Ishikawa (cell line): ENCODE measurements at regions not wholly inside any gene's neighbourhood (a gene's known extent, or its start where the extent isn't known, plus 50 kb on each side); places are given as distances from the start of the nearest gene placed in this dataset.

Experiments used
- CEBPB ChIP-seq: IDR thresholded peaks from 2 replicates; pipeline ENCODE4 v1.6.1; 2012
- CREB1 ChIP-seq: IDR thresholded peaks from 2 replicates; pipeline ENCODE4 v1.6.1; 2012; ENCODE audit warnings: low read depth
- EGR1 ChIP-seq: IDR thresholded peaks from 2 replicates; pipeline ENCODE4 v1.6.1; 2012
- EP300 ChIP-seq: IDR thresholded peaks from 2 replicates; pipeline ENCODE4 v1.6.1; 2012; ENCODE audit warnings: borderline replicate concordance
- FOXM1 ChIP-seq: IDR thresholded peaks from 2 replicates; pipeline ENCODE4 v1.6.1; 2012; ENCODE audit warnings: low read depth, borderline replicate concordance
- NFIC ChIP-seq: IDR thresholded peaks from 2 replicates; pipeline ENCODE4 v1.6.1; 2012
- RAD21 ChIP-seq: IDR thresholded peaks from 2 replicates; pipeline ENCODE4 v1.6.1; 2012; ENCODE audit warnings: low read depth
- TAF1 ChIP-seq: IDR thresholded peaks from 2 replicates; pipeline ENCODE4 v1.6.1; 2012; ENCODE audit warnings: low read depth, mild to moderate bottlenecking
- TCF12 ChIP-seq: IDR thresholded peaks from 2 replicates; pipeline ENCODE4 v1.6.1; 2012; ENCODE audit warnings: low read depth
- TEAD4 ChIP-seq: IDR thresholded peaks from 2 replicates; pipeline ENCODE4 v1.6.1; 2012
- YY1 ChIP-seq: IDR thresholded peaks from 2 replicates; pipeline ENCODE4 v1.6.1; 2012; ENCODE audit warnings: low read depth
- ZBTB7A ChIP-seq: IDR thresholded peaks from 2 replicates; pipeline ENCODE4 v1.6.1; 2012; ENCODE audit warnings: low read depth
- TF ChIP-seq, protein P1 (sequence below): IDR thresholded peaks from 2 replicates; pipeline ENCODE4 v1.6.1; 2012; ENCODE audit warnings: low read depth, mild to moderate bottlenecking
- TF ChIP-seq, protein P2 (sequence below): IDR thresholded peaks from 2 replicates; pipeline ENCODE4 v1.6.1; 2012
- TF ChIP-seq, protein P3 (sequence below): IDR thresholded peaks from 2 replicates; pipeline ENCODE4 v1.6.1; 2012

DNA sequence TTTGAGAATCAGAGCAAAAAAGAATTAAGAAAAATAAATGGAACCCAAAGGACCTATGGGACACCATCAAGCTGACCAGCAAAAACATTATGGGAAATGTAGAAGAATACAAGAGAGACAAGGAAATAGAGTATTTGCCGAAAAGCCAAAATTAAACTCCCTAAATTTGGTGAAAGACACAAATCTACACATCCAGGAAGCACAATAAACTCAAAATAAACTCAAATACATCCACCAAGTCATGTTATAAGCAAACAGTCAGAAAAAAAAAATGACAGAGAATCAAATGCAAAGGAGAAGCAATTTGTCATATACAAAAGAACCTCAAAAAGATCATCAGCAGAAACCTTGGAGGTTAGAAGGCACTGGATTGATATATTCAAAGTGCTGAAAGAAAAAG is 105.4 kb downstream of the ZNF33B start:
- TF ChIP-seq TEAD4 = no peak
- no peak for TF ChIP-seq ZBTB7A
- TF ChIP-seq EP300 = no peak
- no peak for TF ChIP-seq CEBPB
- no peak for TF ChIP-seq FOXM1
- no peak for TF ChIP-seq TCF12
- TF ChIP-seq RAD21 = no peak
- no peak for TF ChIP-seq CREB1
- no peak for TF ChIP-seq NFIC
- no peak for TF ChIP-seq TAF1
- TF ChIP-seq, protein P1, sequence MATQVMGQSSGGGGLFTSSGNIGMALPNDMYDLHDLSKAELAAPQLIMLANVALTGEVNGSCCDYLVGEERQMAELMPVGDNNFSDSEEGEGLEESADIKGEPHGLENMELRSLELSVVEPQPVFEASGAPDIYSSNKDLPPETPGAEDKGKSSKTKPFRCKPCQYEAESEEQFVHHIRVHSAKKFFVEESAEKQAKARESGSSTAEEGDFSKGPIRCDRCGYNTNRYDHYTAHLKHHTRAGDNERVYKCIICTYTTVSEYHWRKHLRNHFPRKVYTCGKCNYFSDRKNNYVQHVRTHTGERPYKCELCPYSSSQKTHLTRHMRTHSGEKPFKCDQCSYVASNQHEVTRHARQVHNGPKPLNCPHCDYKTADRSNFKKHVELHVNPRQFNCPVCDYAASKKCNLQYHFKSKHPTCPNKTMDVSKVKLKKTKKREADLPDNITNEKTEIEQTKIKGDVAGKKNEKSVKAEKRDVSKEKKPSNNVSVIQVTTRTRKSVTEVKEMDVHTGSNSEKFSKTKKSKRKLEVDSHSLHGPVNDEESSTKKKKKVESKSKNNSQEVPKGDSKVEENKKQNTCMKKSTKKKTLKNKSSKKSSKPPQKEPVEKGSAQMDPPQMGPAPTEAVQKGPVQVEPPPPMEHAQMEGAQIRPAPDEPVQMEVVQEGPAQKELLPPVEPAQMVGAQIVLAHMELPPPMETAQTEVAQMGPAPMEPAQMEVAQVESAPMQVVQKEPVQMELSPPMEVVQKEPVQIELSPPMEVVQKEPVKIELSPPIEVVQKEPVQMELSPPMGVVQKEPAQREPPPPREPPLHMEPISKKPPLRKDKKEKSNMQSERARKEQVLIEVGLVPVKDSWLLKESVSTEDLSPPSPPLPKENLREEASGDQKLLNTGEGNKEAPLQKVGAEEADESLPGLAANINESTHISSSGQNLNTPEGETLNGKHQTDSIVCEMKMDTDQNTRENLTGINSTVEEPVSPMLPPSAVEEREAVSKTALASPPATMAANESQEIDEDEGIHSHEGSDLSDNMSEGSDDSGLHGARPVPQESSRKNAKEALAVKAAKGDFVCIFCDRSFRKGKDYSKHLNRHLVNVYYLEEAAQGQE = no peak
- no peak for TF ChIP-seq EGR1
- no peak for TF ChIP-seq YY1
- TF ChIP-seq, protein P2, sequence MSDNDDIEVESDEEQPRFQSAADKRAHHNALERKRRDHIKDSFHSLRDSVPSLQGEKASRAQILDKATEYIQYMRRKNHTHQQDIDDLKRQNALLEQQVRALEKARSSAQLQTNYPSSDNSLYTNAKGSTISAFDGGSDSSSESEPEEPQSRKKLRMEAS = no peak
- TF ChIP-seq, protein P3, sequence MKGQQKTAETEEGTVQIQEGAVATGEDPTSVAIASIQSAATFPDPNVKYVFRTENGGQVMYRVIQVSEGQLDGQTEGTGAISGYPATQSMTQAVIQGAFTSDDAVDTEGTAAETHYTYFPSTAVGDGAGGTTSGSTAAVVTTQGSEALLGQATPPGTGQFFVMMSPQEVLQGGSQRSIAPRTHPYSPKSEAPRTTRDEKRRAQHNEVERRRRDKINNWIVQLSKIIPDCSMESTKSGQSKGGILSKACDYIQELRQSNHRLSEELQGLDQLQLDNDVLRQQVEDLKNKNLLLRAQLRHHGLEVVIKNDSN = no peak

DNA sequence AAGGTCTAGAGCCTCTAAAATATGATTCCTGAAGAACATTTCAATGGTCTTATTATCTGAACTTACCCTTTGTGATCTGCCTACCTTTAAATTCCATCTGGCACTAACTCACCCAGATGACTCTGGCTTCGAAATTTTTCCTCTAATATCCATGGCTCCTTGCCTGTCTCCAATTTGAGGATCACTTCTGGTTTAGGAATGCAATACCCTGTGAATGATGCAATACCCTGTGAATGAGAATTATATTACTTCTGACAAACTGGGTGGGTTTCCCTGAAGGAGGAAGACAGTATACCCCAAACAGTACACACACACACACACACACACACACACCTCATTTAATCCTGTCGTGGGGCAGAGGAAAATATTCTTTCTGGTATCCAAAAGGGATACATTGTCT is 115.3 kb downstream of the ZNF33B start:
- TF ChIP-seq, protein P1 = no peak
- TF ChIP-seq ZBTB7A (no peak), TEAD4 (no peak), YY1 (no peak), CREB1 (no peak), NFIC (no peak), RAD21 (no peak), EGR1 (no peak), EP300 (no peak)

DNA sequence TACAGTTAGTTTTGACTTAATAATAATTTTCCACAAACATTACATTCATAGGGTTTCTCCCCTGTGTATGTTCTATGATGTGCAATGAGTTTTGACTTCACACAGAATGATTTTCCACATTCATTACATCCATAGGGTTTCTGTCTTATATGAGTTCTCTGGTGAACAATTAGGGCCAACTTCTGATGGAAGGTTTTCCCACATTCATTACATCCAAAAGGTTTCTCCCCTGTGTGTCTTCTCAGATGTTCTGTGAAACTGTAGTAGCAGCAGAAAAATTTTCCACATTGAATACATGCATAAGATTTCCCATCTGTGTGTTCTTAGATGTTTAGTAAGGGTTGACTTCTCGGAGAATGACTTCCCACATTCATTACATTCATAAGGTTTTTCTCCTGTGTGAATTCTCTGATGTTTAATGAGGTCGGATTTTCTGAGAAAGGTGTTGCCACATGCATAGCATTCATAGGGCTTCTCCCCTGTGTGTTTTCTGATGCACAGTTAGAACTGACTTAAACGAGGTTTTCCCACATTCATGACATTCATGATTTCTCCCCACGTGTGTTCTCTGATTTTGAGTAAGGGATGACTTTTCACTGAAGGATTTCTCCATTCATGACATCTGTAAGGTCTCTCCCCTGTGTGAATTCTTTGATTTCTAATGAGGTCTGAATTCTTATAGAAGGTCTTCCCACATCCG is 118.5 kb downstream of the ZNF33B start:
- TF ChIP-seq TEAD4 (no peak), CREB1 (no peak), EP300 (no peak), CEBPB (no peak), NFIC (no peak), FOXM1 (no peak), TAF1 (no peak), TCF12 (no peak), ZBTB7A (no peak)
- TF ChIP-seq, protein P3 = no peak
- TF ChIP-seq, protein P2 = no peak
- TF ChIP-seq, protein P1 = no peak

DNA sequence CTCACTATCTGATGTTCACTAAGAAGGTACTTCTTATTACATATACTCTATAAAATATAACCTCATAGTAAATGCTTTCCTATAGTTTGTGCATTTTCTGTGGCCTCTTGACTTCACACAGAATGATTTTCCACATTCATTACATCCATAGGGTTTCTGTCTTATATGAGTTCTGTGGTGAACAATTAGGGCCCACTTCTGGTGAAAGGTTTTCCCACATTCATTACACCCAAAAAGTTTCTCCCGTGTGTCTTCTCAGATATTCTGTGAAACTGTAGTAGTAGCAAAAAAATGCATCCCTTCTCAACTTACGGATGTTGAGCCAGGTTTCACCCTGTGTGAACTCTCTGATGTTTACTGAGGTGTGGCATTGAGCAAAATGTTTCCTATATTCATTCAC is 119.3 kb downstream of the ZNF33B start:
- TF ChIP-seq EGR1 (no peak), CEBPB (no peak), CREB1 (no peak), TCF12 (no peak), RAD21 (no peak), TAF1 (no peak), YY1 (no peak), NFIC (no peak), EP300 (no peak), TEAD4 (no peak), ZBTB7A (no peak), FOXM1 (no peak)
- TF ChIP-seq, protein P3 = no peak
- TF ChIP-seq, protein P1 = no peak
- TF ChIP-seq, protein P2 = no peak
